ENCODE measurements at regions not wholly inside any gene's neighbourhood (a gene's known extent, or its start where the extent isn't known, plus 50 kb on each side); places are given as distances from the start of the nearest gene placed in this dataset.

GRCh38 chr2:199115169-199115568 is 342.6 kb downstream of the SATB2 start:
- DNase-seq (ENCODE audit: insufficient read length, low spot score, missing footprints), result no peak
- Histone ChIP-seq H3K4me1 (ENCODE audit: insufficient read depth, low read length) (no peaks in the 10 kb centered on the region), H3K4me2 (ENCODE audit: insufficient read depth, low read length) (no peak overlapping the region), H3K79me2 (ENCODE audit: insufficient read depth, low read length) (no peaks in the 10 kb centered on the region), H2AFZ (ENCODE audit: low read length) (no peak overlapping the region), H3K27me3 (ENCODE audit: insufficient read depth, low read length) (no peaks in the 10 kb centered on the region), H4K20me1 (ENCODE audit: insufficient read depth, low read length) (no peaks in the 10 kb centered on the region), H3K36me3 (ENCODE audit: insufficient read depth, low read length) (no peaks in the 10 kb centered on the region), H3K4me3 (ENCODE audit: insufficient read depth, low read length) (no peak overlapping the region), H3K27ac (ENCODE audit: low read depth, low read length) (no peak overlapping the region), H3K9me3 (ENCODE audit: low read depth, low read length) (no peaks in the 10 kb centered on the region)
- TF ChIP-seq, protein P1, sequence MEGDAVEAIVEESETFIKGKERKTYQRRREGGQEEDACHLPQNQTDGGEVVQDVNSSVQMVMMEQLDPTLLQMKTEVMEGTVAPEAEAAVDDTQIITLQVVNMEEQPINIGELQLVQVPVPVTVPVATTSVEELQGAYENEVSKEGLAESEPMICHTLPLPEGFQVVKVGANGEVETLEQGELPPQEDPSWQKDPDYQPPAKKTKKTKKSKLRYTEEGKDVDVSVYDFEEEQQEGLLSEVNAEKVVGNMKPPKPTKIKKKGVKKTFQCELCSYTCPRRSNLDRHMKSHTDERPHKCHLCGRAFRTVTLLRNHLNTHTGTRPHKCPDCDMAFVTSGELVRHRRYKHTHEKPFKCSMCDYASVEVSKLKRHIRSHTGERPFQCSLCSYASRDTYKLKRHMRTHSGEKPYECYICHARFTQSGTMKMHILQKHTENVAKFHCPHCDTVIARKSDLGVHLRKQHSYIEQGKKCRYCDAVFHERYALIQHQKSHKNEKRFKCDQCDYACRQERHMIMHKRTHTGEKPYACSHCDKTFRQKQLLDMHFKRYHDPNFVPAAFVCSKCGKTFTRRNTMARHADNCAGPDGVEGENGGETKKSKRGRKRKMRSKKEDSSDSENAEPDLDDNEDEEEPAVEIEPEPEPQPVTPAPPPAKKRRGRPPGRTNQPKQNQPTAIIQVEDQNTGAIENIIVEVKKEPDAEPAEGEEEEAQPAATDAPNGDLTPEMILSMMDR (IDR thresholded peaks at IDR 0.05; ENCODE audit: extremely low read depth, low read depth, low read length), result no peak

DNA sequence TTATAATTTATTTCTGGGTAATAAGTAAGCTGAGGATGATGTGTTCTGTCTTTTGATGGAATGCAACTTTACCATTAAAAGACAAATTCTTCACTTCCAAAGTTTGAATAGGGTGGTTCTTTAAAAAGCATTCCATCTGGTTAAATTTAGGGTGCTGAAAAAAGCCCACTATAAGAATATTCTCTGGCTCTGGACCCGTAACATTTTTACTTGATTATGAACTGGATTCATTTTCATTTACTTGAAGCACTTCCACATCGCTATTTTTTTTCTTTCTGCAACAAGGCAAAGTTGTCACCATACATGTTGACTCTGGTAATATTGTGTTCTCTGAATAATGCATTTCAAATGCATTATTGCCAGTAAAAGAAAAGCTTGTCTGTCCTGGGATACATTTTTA is 344.6 kb downstream of the SATB2 start:
- Histone ChIP-seq H3K4me3 (ENCODE audit: insufficient read depth, low read length) (no peak overlapping the region), H3K27me3 (ENCODE audit: insufficient read depth, low read length) (no peaks in the 10 kb centered on the region), H3K79me2 (ENCODE audit: insufficient read depth, low read length) (no peaks in the 10 kb centered on the region), H4K20me1 (ENCODE audit: insufficient read depth, low read length) (no peaks in the 10 kb centered on the region), H3K27ac (ENCODE audit: low read depth, low read length) (no peak overlapping the region), H3K4me1 (ENCODE audit: insufficient read depth, low read length) (no peaks in the 10 kb centered on the region), H3K36me3 (ENCODE audit: insufficient read depth, low read length) (no peaks in the 10 kb centered on the region), H2AFZ (ENCODE audit: low read length) (no peak overlapping the region), H3K4me2 (ENCODE audit: insufficient read depth, low read length) (no peak overlapping the region), H3K9me3 (ENCODE audit: low read depth, low read length) (no peaks in the 10 kb centered on the region)
- no peak for DNase-seq (ENCODE audit: insufficient read length, low spot score, missing footprints)
- TF ChIP-seq, protein P1 (IDR thresholded peaks at IDR 0.05; ENCODE audit: extremely low read depth, low read depth, low read length), result no peak

- no peak overlapping the region for H3K4me2 ChIP-seq (ENCODE audit: insufficient read depth, low read length)
- H4K20me1 ChIP-seq (ENCODE audit: insufficient read depth, low read length), result no peaks in the 10 kb centered on the region
- no peak overlapping the region for H3K4me3 ChIP-seq (ENCODE audit: insufficient read depth, low read length)
- H3K36me3 ChIP-seq (ENCODE audit: insufficient read depth, low read length), result no peaks in the 10 kb centered on the region
- H2AFZ ChIP-seq (ENCODE audit: low read length), result no peak overlapping the region
- H3K79me2 ChIP-seq (ENCODE audit: insufficient read depth, low read length), result no peaks in the 10 kb centered on the region
- H3K4me1 ChIP-seq (ENCODE audit: insufficient read depth, low read length), result no peaks in the 10 kb centered on the region
- TF ChIP-seq, protein P1 (IDR thresholded peaks at IDR 0.05; ENCODE audit: extremely low read depth, low read depth, low read length), result no peak
- DNase-seq (ENCODE audit: insufficient read length, low spot score, missing footprints), result no peak
- H3K27me3 ChIP-seq (ENCODE audit: insufficient read depth, low read length), result no peaks in the 10 kb centered on the region
- H3K27ac ChIP-seq (ENCODE audit: low read depth, low read length), result no peak overlapping the region
- no peaks in the 10 kb centered on the region for H3K9me3 ChIP-seq (ENCODE audit: low read depth, low read length)
Measured at GRCh38 chr2:199111458-199111857, 346.3 kb downstream of the SATB2 start.

GRCh38 chr2:199108056-199108455 is 349.7 kb downstream of the SATB2 start:
- H3K9me3 ChIP-seq (ENCODE audit: low read depth, low read length), result no peaks in the 10 kb centered on the region
- H3K4me1 ChIP-seq (ENCODE audit: insufficient read depth, low read length), result no peaks in the 10 kb centered on the region
- no peak overlapping the region for H2AFZ ChIP-seq (ENCODE audit: low read length)
- H3K79me2 ChIP-seq (ENCODE audit: insufficient read depth, low read length), result no peaks in the 10 kb centered on the region
- H3K4me2 ChIP-seq (ENCODE audit: insufficient read depth, low read length), result no peak overlapping the region
- no peak overlapping the region for H3K27ac ChIP-seq (ENCODE audit: low read depth, low read length)
- H3K4me3 ChIP-seq (ENCODE audit: insufficient read depth, low read length), result no peak overlapping the region
- TF ChIP-seq, protein P1 (IDR thresholded peaks at IDR 0.05; ENCODE audit: extremely low read depth, low read depth, low read length), result no peak
- no peaks in the 10 kb centered on the region for H4K20me1 ChIP-seq (ENCODE audit: insufficient read depth, low read length)
- no peaks in the 10 kb centered on the region for H3K36me3 ChIP-seq (ENCODE audit: insufficient read depth, low read length)
- no peak for DNase-seq (ENCODE audit: insufficient read length, low spot score, missing footprints)
- H3K27me3 ChIP-seq (ENCODE audit: insufficient read depth, low read length), result no peaks in the 10 kb centered on the region
